Upper lobe of right lung (tissue), 1 donor: ENCODE measurements at regions not wholly inside any gene's neighbourhood (a gene's known extent, or its start where the extent isn't known, plus 50 kb on each side); places are given as distances from the start of the nearest gene placed in this dataset.

ENCODE experiments used
- ATAC-seq: fragments of 200-7000 bp; cut with Tn5 transposase; one replicate; pipeline ENCODE4 v1.9.1; 2020; ENCODE audit warnings: mild to moderate bottlenecking, moderate library complexity
- DNase-seq: peaks from one replicate; pipeline ENCODE4 v3.0.0-alpha.2; 2020
- H3K27ac ChIP-seq: fragments of 200-600 bp; one replicate; pipeline ENCODE4 v1.8.0; 2022
- H3K27me3 ChIP-seq: fragments of 200-600 bp; one replicate; pipeline ENCODE4 v1.8.0; 2022; ENCODE audit warnings: mild to moderate bottlenecking
- H3K36me3 ChIP-seq: fragments of 200-600 bp; one replicate; pipeline ENCODE4 v1.8.0; 2022
- H3K4me1 ChIP-seq: fragments of 200-600 bp; one replicate; pipeline ENCODE4 v1.8.0; 2022
- H3K4me3 ChIP-seq: fragments of 200-600 bp; one replicate; pipeline ENCODE4 v1.8.0; 2022; ENCODE audit warnings: mild to moderate bottlenecking
- H3K9me3 ChIP-seq: fragments of 200-600 bp; one replicate; pipeline ENCODE4 v1.8.0; 2022
- intact Hi-C: fragments of 100-400 bp; cut with DNase I; formaldehyde crosslinking; loops from one replicate; pipeline ENCODE4 v1.11.0; 2022
- TF ChIP-seq, protein P1 (sequence below): fragments of 200-600 bp; IDR thresholded peaks from one replicate; pipeline ENCODE4 v1.8.0; 2022; ENCODE audit warnings: antibody characterized with exemption
- donor health status: DM: no; HTN: yes; CAD: no; lungs with severe emphysema.

GRCh38 chr13:40158757-40159156, 503.3 kb downstream of the COG6 start:
- no peak for ATAC-seq
- Histone ChIP-seq H3K9me3 (no peaks in the 10 kb centered on the region), H3K4me3 (no peak overlapping the region), H3K27me3 (no peaks in the 10 kb centered on the region), H3K4me1 (no peaks in the 10 kb centered on the region), H3K27ac (no peak overlapping the region), H3K36me3 (no peaks in the 10 kb centered on the region)
- intact Hi-C loops, result no loop called here
- DNase-seq, result no peak
- TF ChIP-seq, protein P1, sequence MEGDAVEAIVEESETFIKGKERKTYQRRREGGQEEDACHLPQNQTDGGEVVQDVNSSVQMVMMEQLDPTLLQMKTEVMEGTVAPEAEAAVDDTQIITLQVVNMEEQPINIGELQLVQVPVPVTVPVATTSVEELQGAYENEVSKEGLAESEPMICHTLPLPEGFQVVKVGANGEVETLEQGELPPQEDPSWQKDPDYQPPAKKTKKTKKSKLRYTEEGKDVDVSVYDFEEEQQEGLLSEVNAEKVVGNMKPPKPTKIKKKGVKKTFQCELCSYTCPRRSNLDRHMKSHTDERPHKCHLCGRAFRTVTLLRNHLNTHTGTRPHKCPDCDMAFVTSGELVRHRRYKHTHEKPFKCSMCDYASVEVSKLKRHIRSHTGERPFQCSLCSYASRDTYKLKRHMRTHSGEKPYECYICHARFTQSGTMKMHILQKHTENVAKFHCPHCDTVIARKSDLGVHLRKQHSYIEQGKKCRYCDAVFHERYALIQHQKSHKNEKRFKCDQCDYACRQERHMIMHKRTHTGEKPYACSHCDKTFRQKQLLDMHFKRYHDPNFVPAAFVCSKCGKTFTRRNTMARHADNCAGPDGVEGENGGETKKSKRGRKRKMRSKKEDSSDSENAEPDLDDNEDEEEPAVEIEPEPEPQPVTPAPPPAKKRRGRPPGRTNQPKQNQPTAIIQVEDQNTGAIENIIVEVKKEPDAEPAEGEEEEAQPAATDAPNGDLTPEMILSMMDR, result no peak

DNA sequence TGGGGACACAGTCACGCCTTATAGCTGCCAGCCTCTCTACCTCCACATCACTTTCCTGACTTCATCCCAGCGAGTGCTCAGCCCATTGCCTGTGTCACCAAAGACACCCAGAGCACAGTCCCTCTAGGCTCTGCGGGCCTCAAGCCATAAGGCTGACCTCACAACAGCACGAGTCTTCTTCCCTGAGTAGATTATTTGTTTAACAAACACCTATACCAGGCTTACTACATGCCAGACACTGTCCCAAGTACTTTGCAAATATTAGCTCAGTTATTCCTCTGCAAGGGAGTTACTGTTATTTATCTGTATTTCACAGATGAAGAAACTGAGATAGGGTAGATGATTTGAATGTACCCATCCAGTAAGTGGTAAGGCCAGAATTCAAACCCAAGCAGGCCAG, 504.3 kb downstream of the COG6 start:
- Histone ChIP-seq H3K4me3 (no peak overlapping the region), H3K9me3 (no peaks in the 10 kb centered on the region), H3K27me3 (no peaks in the 10 kb centered on the region), H3K36me3 (no peaks in the 10 kb centered on the region), H3K27ac (no peak overlapping the region), H3K4me1 (no peaks in the 10 kb centered on the region)
- TF ChIP-seq, protein P1, result no peak
- ATAC-seq (no peak), DNase-seq (no peak)
- intact Hi-C loops, result no loop called here

GRCh38 chr13:40160618-40161350, 505.3 kb downstream of the COG6 start:
- Histone ChIP-seq H3K4me3 (no peak overlapping the region), H3K27ac (no peak overlapping the region), H3K36me3 (no peaks in the 10 kb centered on the region), H3K9me3 (no peaks in the 10 kb centered on the region), H3K27me3 (no peaks in the 10 kb centered on the region), H3K4me1 (no peaks in the 10 kb centered on the region)
- DNase-seq (no peak), ATAC-seq (no peak)
- TF ChIP-seq, protein P1, result no peak
- intact Hi-C loops, result no loop called here

DNA sequence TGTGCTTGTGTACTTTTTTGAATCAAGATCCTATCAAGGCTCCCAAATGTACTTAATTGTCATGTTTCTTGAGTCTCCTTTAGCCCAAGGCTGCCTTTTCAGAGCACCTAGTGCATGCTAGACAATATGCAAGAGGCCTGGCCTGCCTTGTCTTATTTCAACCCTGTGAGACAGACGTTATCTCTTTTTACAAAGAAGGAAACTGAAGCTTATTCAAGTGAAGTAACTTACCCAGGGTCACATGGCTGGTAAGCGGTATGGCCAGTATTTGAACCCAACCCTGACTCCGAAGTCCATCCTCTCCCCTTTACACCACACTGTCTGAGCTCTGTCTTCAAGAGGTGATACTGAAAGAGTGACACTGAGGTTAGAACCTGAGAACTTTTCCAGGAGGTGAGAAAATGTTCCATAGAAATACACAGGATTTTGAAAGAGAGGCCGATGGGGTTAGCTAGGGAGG, 505.1 kb downstream of the FOXO1 start:
- Histone ChIP-seq H3K27me3 (no peaks in the 10 kb centered on the region), H3K4me1 (no peaks in the 10 kb centered on the region), H3K4me3 (no peak overlapping the region), H3K9me3 (no peaks in the 10 kb centered on the region), H3K27ac (no peak overlapping the region), H3K36me3 (no peaks in the 10 kb centered on the region)
- ATAC-seq (no peak), DNase-seq (no peak)
- intact Hi-C loops, result no loop called here
- TF ChIP-seq, protein P1, result no peak

DNA sequence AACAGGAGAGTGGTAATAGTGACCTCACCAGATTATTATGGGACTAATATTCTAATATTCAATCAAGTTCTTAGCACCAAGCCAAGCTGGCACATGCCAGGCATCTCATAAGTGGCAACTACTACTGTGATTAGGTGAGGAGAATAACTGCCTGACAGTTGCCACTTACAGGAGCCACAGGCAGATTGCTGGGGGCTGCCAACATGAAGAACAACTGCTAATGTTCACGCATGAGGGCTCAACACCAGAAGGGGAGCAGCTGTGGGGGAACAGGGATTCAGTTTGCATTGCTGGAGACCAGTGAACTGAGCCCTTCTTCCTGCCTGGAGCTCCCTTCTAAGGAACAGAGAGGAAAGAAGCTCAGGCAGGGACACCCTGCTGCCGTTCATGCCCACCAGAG, 504.5 kb downstream of the FOXO1 start:
- Histone ChIP-seq H3K4me3 (no peak overlapping the region), H3K36me3 (no peaks in the 10 kb centered on the region), H3K9me3 (no peaks in the 10 kb centered on the region), H3K27ac (no peak overlapping the region), H3K27me3 (no peaks in the 10 kb centered on the region), H3K4me1 (no peaks in the 10 kb centered on the region)
- intact Hi-C loops, result no loop called here
- DNase-seq (no peak), ATAC-seq (no peak)
- TF ChIP-seq, protein P1, result no peak
